Ramos (cell line): ENCODE measurements at regions not wholly inside any gene's neighbourhood (a gene's known extent, or its start where the extent isn't known, plus 50 kb on each side); places are given as distances from the start of the nearest gene placed in this dataset.

Experiments
- in situ Hi-C: fragments of 300-500 bp; cut with MboI; formaldehyde crosslinking; loops from one replicate; pipeline ENCODE4 v1.14.3; 2022; ENCODE audit warnings: low sequenced_read_pairs; ENCODE audit not compliant: unreplicated experiment

DNA sequence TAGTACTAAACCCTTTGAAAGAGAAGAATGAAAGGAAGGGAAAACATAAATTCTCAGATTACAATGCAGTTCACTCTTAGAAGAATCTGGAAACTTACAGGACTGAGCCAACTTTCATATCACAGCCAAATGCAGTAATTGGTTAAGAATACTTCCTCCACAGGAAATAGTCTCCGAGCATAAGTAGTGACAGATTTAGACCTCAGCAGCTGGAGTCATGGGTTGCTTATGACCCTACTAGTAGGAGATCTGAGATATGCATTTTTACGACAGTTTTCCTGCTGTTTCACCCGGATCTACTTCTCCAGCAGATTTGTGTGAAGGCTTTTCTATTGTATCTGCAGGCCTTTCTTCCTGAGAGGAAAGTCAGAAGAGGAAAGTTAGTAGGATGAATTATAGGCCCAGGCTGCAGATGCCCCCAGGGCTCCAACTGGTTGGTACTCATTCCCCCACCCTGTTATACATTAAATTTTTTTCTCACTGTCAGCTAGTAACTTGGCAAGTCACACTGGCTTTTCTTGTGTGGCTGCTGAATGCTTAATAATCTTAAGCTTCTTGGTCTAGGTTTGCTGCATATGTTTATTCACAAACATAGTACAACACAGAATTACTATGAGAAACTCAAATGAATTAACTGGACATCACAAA lies 1241.5 kb upstream of the MIR17HG start:
- in situ Hi-C loops, result no loop called here

DNA sequence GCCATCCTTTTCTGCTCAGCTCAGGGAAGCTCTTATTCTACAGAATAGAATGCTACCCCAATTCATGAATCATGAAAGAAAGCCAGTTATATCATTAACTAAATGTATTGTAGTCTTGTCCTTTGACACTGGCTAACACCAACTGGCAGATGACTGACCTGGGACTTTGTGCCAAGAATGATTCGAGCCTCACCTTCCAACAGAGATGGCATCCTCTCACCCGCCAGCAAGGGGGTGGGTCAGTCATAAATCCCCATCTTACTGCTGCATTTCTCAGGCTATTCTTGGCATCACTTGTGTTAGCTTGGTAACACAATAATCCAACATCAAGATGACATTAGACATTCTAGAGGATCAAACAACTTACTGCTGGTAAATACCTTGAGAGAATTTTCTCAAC lies 1239.8 kb upstream of the MIR17HG start:
- in situ Hi-C loops, result no loop called here

DNA sequence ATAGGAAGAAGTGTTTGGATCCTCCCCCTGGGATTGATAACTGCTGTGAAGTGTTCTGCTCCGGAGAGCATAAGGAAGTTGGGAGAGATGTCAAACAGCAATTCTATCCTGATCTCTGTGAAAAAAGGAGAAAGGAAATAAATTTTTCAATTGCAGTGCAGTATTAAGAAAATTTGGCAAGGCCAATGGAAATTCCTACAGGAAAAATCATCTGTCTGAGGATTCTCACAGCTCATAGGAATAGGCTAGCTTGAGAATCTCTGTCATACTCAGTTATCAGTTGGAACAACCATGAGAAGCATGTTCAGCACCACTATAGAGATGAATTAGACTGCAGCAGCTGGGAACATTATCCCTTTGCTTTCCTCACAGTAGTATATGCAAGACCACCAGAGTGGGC lies 1238.9 kb upstream of the MIR17HG start:
- in situ Hi-C loops, result no loop called here

DNA sequence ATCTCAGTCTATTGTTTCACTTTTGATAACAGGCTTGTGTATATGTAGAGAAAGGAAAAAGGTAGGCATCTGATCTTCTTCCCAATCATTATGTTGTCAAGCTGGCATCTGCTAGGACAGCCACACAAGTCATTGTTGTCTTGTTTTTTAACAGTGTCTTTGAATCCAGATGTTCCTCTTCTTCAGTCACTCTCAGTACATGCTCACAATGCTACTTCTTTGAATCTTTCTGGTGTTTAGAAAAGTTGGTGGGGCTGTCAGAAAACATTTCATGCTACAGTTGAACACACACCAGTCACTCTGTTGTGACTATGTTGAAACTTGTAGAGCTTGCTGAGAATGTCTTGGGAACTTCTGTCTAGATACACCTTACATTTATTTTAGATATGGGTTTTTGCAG lies 1231.4 kb upstream of the MIR17HG start:
- in situ Hi-C loops, result no loop called here

DNA sequence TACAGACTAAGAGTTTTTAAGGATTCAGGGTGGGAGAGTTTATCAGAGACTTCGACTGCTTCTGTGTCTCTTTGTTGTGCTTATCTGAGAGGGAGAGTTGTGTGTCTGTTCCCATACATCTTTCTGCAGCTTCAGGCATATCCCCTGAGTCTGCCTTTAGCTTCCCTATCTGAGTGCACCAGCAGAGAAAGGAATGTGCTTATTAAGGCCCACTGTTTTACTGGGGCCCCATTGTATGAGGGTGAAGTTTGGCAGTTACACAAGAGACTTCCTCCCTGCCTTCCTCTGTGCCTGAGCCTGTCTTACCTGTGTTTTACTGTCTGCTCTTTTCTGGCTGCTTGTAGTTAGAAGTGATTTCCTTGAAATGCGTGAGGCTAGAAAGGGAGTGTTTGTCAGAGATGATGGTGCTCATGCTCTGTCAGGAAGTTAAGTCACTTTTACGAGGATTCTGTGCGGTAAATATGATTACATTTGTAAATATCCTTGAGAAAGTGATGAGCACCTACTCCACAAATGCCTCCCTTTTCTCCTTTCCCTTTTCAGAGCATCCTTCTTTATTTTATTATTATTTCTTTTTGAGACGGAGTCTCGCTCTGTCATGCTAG lies 1228.9 kb upstream of the MIR17HG start:
- in situ Hi-C loops, result no loop called here

DNA sequence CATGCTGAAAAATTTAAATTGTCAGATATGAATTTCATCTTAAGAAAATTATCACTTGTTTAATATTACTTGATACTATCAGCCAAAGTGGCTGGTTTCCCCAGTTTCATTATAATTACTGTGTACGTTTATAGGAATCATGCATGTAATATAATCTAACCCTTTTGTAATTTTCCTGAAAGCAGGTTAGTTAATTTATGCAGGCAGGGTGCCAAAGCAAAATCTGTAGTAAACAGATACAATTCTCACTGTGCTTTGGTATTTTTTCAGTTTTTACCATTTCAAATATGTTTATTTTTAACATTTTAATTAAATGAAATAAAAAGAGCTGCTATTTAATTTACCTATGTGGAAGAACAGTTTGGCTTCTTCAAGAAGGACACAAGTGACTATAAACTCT lies 1227.5 kb upstream of the MIR17HG start:
- in situ Hi-C loops, result no loop called here

DNA sequence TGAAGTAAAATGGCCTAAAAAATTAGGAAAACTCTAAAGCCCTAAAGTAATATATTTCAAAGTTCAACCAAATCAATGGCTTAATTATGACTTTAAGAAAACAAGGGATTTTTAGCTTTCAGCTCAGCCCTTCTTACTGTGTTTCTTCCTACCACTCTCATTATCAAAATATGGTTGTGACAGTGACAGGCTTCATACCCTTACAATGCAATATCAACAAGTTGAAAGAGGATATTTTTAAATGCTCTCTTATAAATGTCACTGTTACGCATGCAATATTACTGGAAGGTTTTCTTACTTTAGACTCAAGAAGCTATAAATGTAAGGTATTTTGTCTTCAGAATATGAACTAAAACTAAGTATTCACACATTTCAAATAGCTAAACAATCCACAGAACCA lies 1225.7 kb upstream of the MIR17HG start:
- in situ Hi-C loops, result no loop called here

DNA sequence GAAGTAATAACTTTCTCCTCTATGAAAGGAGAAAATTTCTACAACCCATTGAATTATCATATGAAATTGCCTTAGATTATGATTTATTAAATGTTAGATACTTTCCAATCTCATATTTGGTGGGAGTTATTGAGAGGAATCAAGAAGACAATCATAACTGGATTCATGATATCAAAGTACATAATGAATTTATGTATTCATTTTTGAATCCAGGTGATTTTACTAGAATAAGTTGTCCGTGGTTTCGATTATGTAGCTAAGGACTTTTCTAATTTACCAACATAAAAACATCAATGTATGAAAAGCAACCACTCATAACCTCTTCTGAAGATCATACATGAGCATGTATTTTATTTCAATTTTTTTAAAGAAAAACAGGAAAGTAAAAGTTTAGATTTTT lies 1225.0 kb upstream of the MIR17HG start:
- in situ Hi-C loops, result no loop called here

DNA sequence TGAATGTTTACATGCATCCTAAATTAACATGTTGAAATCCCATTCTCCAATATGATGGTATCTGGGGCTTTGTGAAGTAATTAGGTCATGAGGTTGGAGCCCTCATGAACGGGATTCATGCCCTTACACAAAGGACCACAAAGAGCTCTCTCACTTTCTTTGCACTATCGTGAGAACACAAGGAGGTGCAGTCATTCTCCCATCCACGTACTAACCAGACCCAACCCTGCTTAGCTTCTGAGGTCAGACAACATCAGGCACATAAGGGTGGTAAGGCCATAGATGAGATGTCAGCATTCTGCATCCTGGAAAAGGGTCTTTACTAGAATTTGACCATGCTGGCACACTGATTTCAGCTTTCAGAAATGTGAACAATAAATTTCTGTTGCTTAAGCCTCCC lies 1211.9 kb upstream of the MIR17HG start:
- in situ Hi-C loops, result no loop called here

DNA sequence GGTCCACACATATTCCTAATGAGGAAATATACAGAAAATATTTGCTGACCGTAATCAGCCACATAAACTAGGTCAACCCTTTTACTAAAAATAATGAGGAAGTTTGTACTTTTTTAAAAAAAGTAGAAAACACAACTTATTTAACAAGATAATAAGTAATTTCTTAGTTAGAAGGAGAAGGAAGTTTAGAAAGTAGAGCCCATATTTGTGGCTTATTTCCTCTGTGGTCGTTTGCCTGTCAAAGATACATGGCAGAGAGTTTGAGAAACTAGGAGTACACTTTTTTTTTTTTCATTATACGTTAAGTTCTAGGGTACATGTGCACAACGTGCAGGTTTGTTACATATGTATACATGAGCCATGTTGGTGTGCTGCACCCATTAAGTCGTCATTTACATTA lies 1205.2 kb upstream of the MIR17HG start:
- in situ Hi-C loops, result no loop called here

DNA sequence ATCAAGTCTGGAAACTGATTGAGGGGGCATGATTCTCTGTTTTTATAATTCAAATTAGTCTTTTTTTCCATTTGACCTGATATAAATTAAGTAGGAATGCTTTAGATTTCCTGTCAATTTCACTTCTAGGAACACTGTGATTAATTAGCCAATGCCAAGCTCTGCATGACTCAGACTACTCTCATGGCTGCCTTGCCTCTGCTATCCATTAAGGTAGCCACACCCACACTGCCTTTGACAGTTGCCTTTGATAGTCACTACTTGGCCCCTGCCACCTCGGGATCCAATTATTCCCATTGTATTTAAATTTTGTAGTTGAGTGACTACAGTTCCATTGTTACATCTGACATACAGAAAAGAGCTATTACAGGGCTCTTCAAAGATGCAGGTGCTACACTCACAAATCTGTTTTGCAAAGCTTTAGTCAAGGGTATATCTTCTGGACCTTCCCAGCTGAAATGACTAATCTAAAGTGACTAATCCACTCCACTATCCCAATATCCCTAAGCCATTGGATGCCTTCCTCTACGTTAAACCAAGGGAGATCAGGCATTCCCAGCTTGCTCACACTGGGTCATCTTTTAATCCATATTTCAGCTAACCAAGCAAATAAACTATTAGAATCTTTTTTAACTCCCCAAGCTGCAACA lies 1193.1 kb upstream of the MIR17HG start:
- in situ Hi-C loops, result no loop called here

DNA sequence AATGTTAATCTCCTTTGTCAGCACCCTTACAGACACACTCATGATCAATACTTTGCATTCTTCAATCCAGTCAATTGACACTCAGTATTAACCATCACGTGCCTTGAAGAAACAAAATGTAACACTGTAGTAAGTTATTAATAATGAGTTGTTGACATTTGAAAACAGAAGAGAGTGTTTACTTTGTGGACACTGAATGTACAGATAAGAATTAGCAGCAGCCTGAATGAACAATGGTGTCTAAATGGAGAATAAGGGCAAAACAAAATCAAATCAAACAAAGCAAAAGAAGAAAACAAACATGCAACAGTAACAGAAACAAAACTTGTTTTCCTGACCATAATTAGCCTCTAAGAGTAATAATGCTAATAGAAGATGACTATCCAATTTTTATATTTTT lies 1191.1 kb upstream of the MIR17HG start:
- in situ Hi-C loops, result no loop called here

DNA sequence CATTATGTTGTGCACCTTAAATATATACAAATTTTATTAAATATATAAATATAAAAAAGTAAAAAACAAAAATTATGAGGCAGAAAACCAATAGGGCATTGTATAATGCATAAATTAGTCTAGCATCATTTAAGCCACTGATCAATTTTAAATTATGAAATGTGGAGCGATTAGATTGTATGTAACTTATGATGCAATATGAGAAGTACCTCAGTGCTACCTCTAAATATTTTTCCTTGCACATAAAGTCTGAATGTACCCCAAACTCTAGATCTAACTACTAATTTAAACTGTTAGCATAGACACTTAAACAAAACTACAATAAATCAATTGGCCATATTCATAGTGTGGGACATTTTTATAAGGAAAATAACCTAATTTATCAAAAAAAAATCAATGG lies 1178.5 kb upstream of the MIR17HG start:
- in situ Hi-C loops, result no loop called here

DNA sequence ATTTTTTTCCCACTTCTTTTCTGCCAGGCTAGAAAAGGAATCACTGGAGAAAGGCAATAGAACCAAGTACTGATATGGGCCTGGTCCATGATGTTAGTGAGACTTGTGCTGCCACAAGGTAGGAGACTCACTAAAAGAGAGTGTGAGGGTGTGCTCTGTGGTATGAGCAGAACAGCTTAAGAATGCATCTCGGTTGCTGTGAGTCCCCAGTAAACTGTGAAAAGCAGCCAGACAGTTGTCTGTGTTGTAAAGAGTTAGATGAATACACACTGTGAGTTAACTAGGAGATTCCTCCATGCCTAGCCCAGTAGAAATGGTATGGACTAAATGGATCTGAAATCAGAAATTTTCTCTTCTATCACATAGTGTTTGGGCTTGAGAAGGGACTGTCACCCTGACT lies 1177.3 kb upstream of the MIR17HG start:
- in situ Hi-C loops, result no loop called here

DNA sequence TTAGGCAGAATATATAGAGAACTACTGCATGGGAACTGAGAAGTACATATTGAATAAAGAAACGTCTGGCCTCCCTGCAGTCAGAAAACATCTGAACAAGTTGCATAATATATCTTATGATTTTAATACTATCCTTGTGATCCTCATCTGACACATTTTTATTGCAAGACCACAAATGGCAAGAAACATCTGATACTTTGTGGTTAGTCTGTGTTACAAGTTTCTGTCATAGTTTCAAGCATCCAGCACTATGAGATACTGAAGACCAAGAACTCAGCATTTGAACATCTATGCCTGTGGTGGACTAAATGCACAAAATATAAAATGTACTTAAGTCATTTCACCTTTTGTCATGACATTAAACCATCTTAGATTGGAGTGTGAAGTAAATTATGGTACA lies 1175.8 kb upstream of the MIR17HG start:
- in situ Hi-C loops, result no loop called here

DNA sequence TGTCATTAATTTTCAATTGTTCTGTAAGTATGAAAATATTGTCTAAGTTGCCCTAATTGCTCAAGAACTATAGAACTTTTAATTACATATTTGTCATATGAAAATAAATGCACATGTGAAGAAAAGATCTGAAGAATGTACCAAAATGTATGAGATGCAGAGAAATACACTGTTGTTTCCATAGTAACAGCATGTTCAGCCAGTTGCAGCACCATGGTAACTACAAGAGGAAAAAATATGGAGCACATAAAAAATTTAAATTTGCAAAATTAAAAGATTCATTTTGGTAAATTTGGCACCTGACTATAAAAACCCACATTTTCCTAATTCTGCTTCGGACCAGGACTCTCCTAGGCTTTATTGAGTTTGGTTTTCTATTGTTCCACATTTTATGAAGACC lies 1170.0 kb upstream of the MIR17HG start:
- in situ Hi-C loops, result no loop called here

DNA sequence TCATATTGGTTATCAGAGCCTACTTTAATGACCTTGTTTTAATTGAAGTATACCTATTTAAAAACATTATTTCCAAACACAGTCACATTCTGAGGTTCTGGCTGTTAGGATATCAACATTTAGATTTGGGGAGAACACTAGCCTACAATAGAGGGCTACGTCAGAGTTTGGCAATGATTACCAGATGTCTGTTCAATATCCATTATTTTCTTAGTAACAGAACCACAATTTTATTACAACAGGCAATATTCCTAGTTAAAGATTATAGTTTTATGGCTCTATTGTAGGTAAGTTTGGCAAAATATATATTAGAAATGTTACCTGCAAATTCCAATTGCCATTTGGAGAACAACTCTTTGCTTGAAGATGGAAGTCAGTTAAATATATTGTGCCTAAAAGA lies 1163.1 kb upstream of the MIR17HG start:
- in situ Hi-C loops, result no loop called here

DNA sequence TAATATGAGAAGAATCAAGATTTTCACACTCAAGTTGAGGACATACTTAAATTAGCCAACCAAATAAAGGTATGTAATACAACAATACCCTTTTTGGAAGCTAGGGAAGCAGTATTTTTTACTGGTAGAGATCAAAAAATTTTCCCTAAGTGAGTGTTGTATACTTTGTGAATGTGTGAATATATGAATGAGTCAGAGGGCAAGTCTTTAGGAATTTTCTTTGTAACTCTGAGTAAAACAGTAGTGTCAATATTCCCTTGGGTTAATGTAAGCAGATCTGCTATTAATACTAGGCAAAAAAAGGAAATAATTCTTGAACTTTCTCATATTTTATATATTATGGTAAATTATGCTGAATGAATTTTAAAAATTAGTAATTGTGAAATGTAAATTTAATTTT lies 1161.8 kb upstream of the MIR17HG start:
- in situ Hi-C loops, result no loop called here

DNA sequence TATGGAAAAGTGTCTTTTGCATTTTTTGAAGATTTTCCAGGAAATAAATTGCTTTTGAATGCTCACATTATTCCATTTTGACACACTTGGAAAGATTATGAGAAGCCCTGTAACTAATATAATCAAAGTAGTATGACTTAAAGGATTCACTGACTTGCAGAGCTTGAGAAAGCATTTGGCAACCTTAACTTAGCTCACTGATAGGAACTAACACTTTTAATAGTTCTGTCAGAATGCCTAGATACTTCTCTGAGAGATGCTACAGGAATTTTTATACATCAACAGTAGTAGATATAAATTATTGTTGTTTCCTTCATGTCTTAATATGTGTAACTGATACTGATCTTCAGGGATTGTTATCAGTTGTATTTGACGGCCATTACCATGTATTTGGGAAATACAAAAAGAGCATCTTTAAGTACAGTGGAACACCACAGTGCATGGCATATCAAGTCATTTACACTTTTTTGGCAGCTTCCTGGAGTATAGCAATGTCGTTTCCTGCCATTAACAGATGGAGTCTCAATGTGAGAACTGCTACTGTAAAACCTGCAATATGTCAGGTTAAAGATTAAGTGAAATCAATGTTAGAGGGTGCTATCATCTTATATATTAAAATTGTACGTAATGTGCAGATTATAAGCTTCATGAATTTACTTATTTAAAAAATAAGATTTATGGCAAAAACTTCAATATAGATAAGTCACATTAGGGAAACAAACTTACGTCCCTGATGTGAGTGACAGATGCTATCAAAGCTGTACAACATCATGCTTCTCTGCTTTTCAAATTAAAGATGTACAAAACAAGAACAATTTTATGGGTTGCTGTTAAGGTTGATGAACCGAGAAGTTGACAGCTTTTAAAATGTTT lies 1159.8 kb upstream of the MIR17HG start:
- in situ Hi-C loops, result no loop called here

DNA sequence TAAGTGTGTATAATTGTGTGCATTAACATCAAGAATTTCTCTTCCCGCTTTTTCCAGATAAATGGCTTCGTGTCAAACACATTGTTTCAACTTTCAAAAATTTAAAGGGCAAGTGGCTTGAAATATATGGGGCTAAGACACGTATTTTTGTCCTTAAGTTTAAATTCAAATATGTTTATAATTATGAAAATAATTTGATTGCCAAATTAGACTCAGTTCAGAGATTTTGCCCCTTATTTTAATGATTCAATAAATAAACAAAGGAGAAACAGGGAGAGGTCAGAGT lies 1159.2 kb upstream of the MIR17HG start:
- in situ Hi-C loops, result no loop called here

DNA sequence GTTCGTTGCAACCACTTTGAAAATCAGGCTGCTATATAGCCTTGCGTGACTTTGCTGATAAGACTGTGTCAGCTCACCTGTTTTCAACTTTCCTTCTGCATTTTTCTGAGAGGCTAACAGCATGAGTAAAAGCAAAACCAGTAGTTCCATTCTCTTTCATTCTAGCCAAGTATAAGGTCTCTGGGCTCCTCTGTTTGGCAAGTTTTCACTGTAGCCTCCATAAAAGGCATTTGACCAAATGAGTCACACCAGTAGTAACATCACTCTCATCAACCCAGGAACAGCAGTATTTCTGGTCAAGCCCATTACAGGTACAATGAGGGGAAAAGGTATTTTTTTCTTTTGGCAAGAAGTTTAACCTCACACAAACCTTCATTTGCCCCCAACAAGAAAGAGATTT lies 1149.8 kb upstream of the MIR17HG start:
- in situ Hi-C loops, result no loop called here
